Nephron progenitor cell (in vitro differentiated cells): ENCODE measurements at regions not wholly inside any gene's neighbourhood (a gene's known extent, or its start where the extent isn't known, plus 50 kb on each side); places are given as distances from the start of the nearest gene placed in this dataset.

Experiments
- DNase-seq: peaks from one replicate; pipeline ENCODE4 v3.0.0; 2021
- H3K27ac Mint-ChIP-seq: 2 replicates; pipeline ENCODE4 v1.8.0; 2021; ENCODE audit warnings: mild to moderate bottlenecking, moderate library complexity, mixed read lengths
- H3K27me3 Mint-ChIP-seq: 2 replicates; pipeline ENCODE4 v1.8.0; 2021; ENCODE audit warnings: mild to moderate bottlenecking, low read depth, mixed read lengths; ENCODE audit not compliant: poor library complexity
- H3K36me3 Mint-ChIP-seq: 2 replicates; pipeline ENCODE4 v1.8.0; 2021; ENCODE audit warnings: low read depth, mixed read lengths
- H3K4me1 Mint-ChIP-seq: 2 replicates; pipeline ENCODE4 v1.8.0; 2021; ENCODE audit warnings: mixed read lengths
- H3K4me3 Mint-ChIP-seq: 2 replicates; pipeline ENCODE4 v1.8.0; 2021; ENCODE audit warnings: mild to moderate bottlenecking, moderate library complexity, mixed read lengths
- H3K9me3 Mint-ChIP-seq: 2 replicates; pipeline ENCODE4 v1.8.0; 2021; ENCODE audit warnings: mild to moderate bottlenecking, moderate library complexity, mixed read lengths
- CTCF ChIP-seq: fragments of 200-600 bp; sonication (generic); IDR thresholded peaks from 2 replicates; pipeline ENCODE4 v1.5.0; 2021; ENCODE audit warnings: antibody characterized with exemption

GRCh38 chr11:95522874-95523273 is 266.7 kb downstream of the FAM76B start:
- DNase-seq = no peak
- Mint-ChIP-seq H3K27me3 (peaks cover 8% of the 10 kb centered on the region), H3K36me3 (no peaks in the 10 kb centered on the region), H3K4me3 (no peak overlapping the region), H3K27ac (no peak overlapping the region), H3K4me1 (peaks cover 5% of the 10 kb centered on the region), H3K9me3 (no peaks in the 10 kb centered on the region)
- TF ChIP-seq CTCF = no peak

- Mint-ChIP-seq H3K27ac (no peak overlapping the region), H3K4me1 (peaks cover 9% of the 10 kb centered on the region), H3K4me3 (no peak overlapping the region), H3K27me3 (peaks cover 8% of the 10 kb centered on the region), H3K9me3 (no peaks in the 10 kb centered on the region), H3K36me3 (no peaks in the 10 kb centered on the region)
- no peak for DNase-seq
- no peak for TF ChIP-seq CTCF
These were observed 267.7 kb downstream of the FAM76B start for GRCh38 chr11:95521862-95522261.

GRCh38 chr11:95521133-95521542 is 268.4 kb downstream of the FAM76B start:
- no peak for TF ChIP-seq CTCF
- DNase-seq = no peak
- no peak overlapping the region for H3K27ac Mint-ChIP-seq
- H3K4me3 Mint-ChIP-seq = no peak overlapping the region
- H3K9me3 Mint-ChIP-seq = no peaks in the 10 kb centered on the region
- H3K36me3 Mint-ChIP-seq = no peaks in the 10 kb centered on the region
- H3K27me3 Mint-ChIP-seq = peaks cover 8% of the 10 kb centered on the region
- H3K4me1 Mint-ChIP-seq = peaks cover 11% of the 10 kb centered on the region

GRCh38 chr11:95520369-95521132 is 269.0 kb downstream of the FAM76B start:
- Mint-ChIP-seq H3K27ac (no peak overlapping the region), H3K4me3 (no peak overlapping the region), H3K36me3 (no peaks in the 10 kb centered on the region)

GRCh38 chr11:95519912-95520311 is 269.7 kb downstream of the FAM76B start:
- Mint-ChIP-seq H3K4me1 (peaks cover 22% of the 10 kb centered on the region), H3K4me3 (no peak overlapping the region), H3K27me3 (peaks cover 5% of the 10 kb centered on the region), H3K36me3 (no peaks in the 10 kb centered on the region), H3K27ac (no peak overlapping the region), H3K9me3 (no peaks in the 10 kb centered on the region)
- DNase-seq = no peak
- no peak for TF ChIP-seq CTCF

More at GRCh38 chr11:95520369-95521132, 269.0 kb downstream of the FAM76B start:
- DNase-seq = no peak
- no peak for TF ChIP-seq CTCF
- peaks cover 16% of the 10 kb centered on the region for H3K4me1 Mint-ChIP-seq
- no peaks in the 10 kb centered on the region for H3K9me3 Mint-ChIP-seq
- peaks cover 8% of the 10 kb centered on the region for H3K27me3 Mint-ChIP-seq

GRCh38 chr11:95517453-95517852 is 272.1 kb downstream of the FAM76B start:
- DNase-seq = no peak
- Mint-ChIP-seq H3K9me3 (no peaks in the 10 kb centered on the region), H3K4me1 (peaks cover 47% of the 10 kb centered on the region), H3K27me3 (peaks cover 5% of the 10 kb centered on the region), H3K27ac (no peak overlapping the region), H3K4me3 (no peak overlapping the region), H3K36me3 (no peaks in the 10 kb centered on the region)
- no peak for TF ChIP-seq CTCF
